Ishikawa (cell line): ENCODE measurements at regions not wholly inside any gene's neighbourhood (a gene's known extent, or its start where the extent isn't known, plus 50 kb on each side); places are given as distances from the start of the nearest gene placed in this dataset.

ENCODE experiments used
- FOXM1 ChIP-seq: IDR thresholded peaks from 2 replicates; pipeline ENCODE4 v1.6.1; 2012; ENCODE audit warnings: low read depth, borderline replicate concordance
- RAD21 ChIP-seq: IDR thresholded peaks from 2 replicates; pipeline ENCODE4 v1.6.1; 2012; ENCODE audit warnings: low read depth
- REST ChIP-seq: IDR thresholded peaks from 2 replicates; pipeline ENCODE4 v1.6.1; 2012; ENCODE audit warnings: low read depth, mild to moderate bottlenecking

- TF ChIP-seq RAD21 = no peak
- TF ChIP-seq REST = no peak
- TF ChIP-seq FOXM1 = no peak
Measured at GRCh38 chr1:157302724-157303123, 164.5 kb upstream of the ETV3 start.
